A673 (cell line): ENCODE measurements at regions not wholly inside any gene's neighbourhood (a gene's known extent, or its start where the extent isn't known, plus 50 kb on each side); places are given as distances from the start of the nearest gene placed in this dataset.

Experiments used
- BruUV-seq: library from RNA; stranded (reverse); fragments of 400-500 nt; replicated peaks from 2 replicates; lab custom pipeline; 2021; lab: Mats Ljungman, UMichigan
- CTCF ChIA-PET: fragments of 300-600 bp; sonication (Branson Sonifier 250); formaldehyde crosslinking; loops from one replicate; lab custom pipeline; 2022; ENCODE audit warnings: antibody characterized with exemption; lab: Charles Lee
- POLR2A ChIA-PET: fragments of 300-600 bp; sonication (Branson Sonifier 250); formaldehyde crosslinking; loops from one replicate; lab custom pipeline; 2022; ENCODE audit warnings: antibody characterized with exemption; ENCODE audit not compliant: low non-redundant PET; lab: Charles Lee
- DNase-seq: peaks from one replicate; pipeline ENCODE4 v3.0.0-alpha.2; 2015; ENCODE audit warnings: low spot score
- H3K27ac ChIP-seq: fragments of 200-600 bp; sonication (generic); 2 replicates; pipeline ENCODE4 v1.5.1; 2016; ENCODE audit warnings: mixed run types, low read depth, mild to moderate bottlenecking, mixed read lengths, antibody characterized with exemption, low read length; ENCODE audit not compliant: poor library complexity, severe bottlenecking
- H3K27me3 ChIP-seq: fragments of 200-600 bp; sonication (generic); replicated peaks from 2 replicates; pipeline ENCODE4 v1.6.1; 2017; ENCODE audit warnings: mixed run types, low read depth, mild to moderate bottlenecking, mixed read lengths, antibody characterized with exemption, low read length; ENCODE audit not compliant: insufficient read depth, poor library complexity
- H3K36me3 ChIP-seq: fragments of 200-600 bp; sonication (generic); 2 replicates; pipeline ENCODE4 v1.6.1; 2016; ENCODE audit warnings: mixed run types, mild to moderate bottlenecking, mixed read lengths, antibody characterized with exemption, low read length; ENCODE audit not compliant: insufficient read depth, poor library complexity, severe bottlenecking
- H3K4me1 ChIP-seq: fragments of 200-600 bp; sonication (generic); 2 replicates; pipeline ENCODE4 v1.6.1; 2017; ENCODE audit warnings: mixed run types, mild to moderate bottlenecking, mixed read lengths, antibody characterized with exemption, low read length; ENCODE audit not compliant: insufficient read depth, poor library complexity, severe bottlenecking
- H3K4me3 ChIP-seq: fragments of 200-600 bp; sonication (generic); 2 replicates; pipeline ENCODE4 v1.5.1; 2016; ENCODE audit warnings: low read depth, mixed run types, mild to moderate bottlenecking, mixed read lengths, low read length; ENCODE audit not compliant: poor library complexity, severe bottlenecking
- H3K9me3 ChIP-seq: fragments of 200-600 bp; sonication (generic); 2 replicates; pipeline ENCODE4 v1.6.1; 2016; ENCODE audit warnings: mixed run types, low read depth, mild to moderate bottlenecking, mixed read lengths, antibody characterized with exemption, low read length; ENCODE audit not compliant: poor library complexity, severe bottlenecking
- CTCF ChIP-seq: fragments of 300-800, 200-600 bp; sonication (generic); conservative IDR thresholded peaks from 2 replicates; pipeline ENCODE4 v1.5.1; 2017; ENCODE audit warnings: low read depth, mild to moderate bottlenecking, antibody characterized with exemption, low read length, moderate library complexity, mixed read lengths
- EZH2 ChIP-seq: fragments of 200-600 bp; sonication (generic); IDR thresholded peaks from 2 replicates; pipeline ENCODE4 v1.6.1; 2017; ENCODE audit warnings: borderline replicate concordance, low read depth, mild to moderate bottlenecking, mixed read lengths, antibody characterized with exemption, low read length; ENCODE audit not compliant: poor library complexity, severe bottlenecking
- intact Hi-C: fragments of 100-400 bp; cut with micrococcal nuclease; formaldehyde crosslinking; loops from one replicate; pipeline ENCODE4 v1.10.0; 2022; ENCODE audit not compliant: unreplicated experiment

- no TSS peak for BruUV-seq
Observed at GRCh38 chr1:30569384-30569783, 154.0 kb downstream of the MATN1 start.

GRCh38 chr1:30562559-30562958 is 160.8 kb downstream of the MATN1 start:
- CTCF ChIA-PET = no interaction called here
- Histone ChIP-seq H3K27ac (no peak overlapping the region), H3K36me3 (no peaks in the 10 kb centered on the region), H3K4me1 (no peaks in the 10 kb centered on the region), H3K27me3 (no peaks in the 10 kb centered on the region), H3K9me3 (peaks cover 36% of the 10 kb centered on the region), H3K4me3 (no peak overlapping the region)
- no peak for DNase-seq
- TF ChIP-seq CTCF = no peak
- TF ChIP-seq EZH2 = no peak
- no TSS peak for BruUV-seq
- intact Hi-C loops = no loop called here
- POLR2A ChIA-PET = no interaction called here

More at GRCh38 chr1:30569384-30569783, 154.0 kb downstream of the MATN1 start:
- Histone ChIP-seq H3K4me3 (no peak overlapping the region), H3K27me3 (no peaks in the 10 kb centered on the region), H3K9me3 (peaks cover 4% of the 10 kb centered on the region), H3K27ac (no peak overlapping the region), H3K36me3 (no peaks in the 10 kb centered on the region), H3K4me1 (no peaks in the 10 kb centered on the region)
- intact Hi-C loops = no loop called here
- ChIA-PET CTCF (no interaction called here), POLR2A (no interaction called here)
- TF ChIP-seq EZH2 = no peak
- TF ChIP-seq CTCF = no peak
- DNase-seq = no peak

GRCh38 chr1:30551603-30552002 is 171.8 kb downstream of the MATN1 start:
- no peak for TF ChIP-seq CTCF
- TF ChIP-seq EZH2 = no peak
- intact Hi-C loops = no loop called here
- Histone ChIP-seq H3K36me3 (no peaks in the 10 kb centered on the region), H3K27ac (no peak overlapping the region), H3K27me3 (no peaks in the 10 kb centered on the region), H3K4me3 (no peak overlapping the region), H3K4me1 (no peaks in the 10 kb centered on the region), H3K9me3 (no peaks in the 10 kb centered on the region)
- no peak for DNase-seq
- ChIA-PET CTCF (no interaction called here), POLR2A (no interaction called here)
- no TSS peak for BruUV-seq
